RWPE2 (cell line): ENCODE measurements at regions not wholly inside any gene's neighbourhood (a gene's known extent, or its start where the extent isn't known, plus 50 kb on each side); places are given as distances from the start of the nearest gene placed in this dataset.

ENCODE experiments used
- ATAC-seq: fragments of 200-7000 bp; cut with Tn5 transposase; 3 replicates; pipeline ENCODE4 v1.9.1; 2021; ENCODE audit warnings: low read depth
- DNase-seq: peaks from one replicate; pipeline ENCODE4 v3.0.0-alpha.2; 2020; ENCODE audit warnings: low spot score
- H3K27ac ChIP-seq: fragments of 450-650 bp; 2 replicates; pipeline ENCODE4 v1.5.1; 2017; ENCODE audit warnings: mild to moderate bottlenecking; ENCODE audit not compliant: poor library complexity, severe bottlenecking
- H3K27me3 ChIP-seq: fragments of 250-450 bp; sonication (Bioruptor Pico); 2 replicates; pipeline ENCODE4 v1.5.1; 2021; ENCODE audit warnings: mild to moderate bottlenecking, moderate library complexity; ENCODE audit not compliant: insufficient read depth, poor library complexity, severe bottlenecking
- H3K36me3 ChIP-seq: fragments of 250-450 bp; sonication (Bioruptor Pico); 2 replicates; pipeline ENCODE4 v1.5.1; 2020; ENCODE audit warnings: low read depth, mild to moderate bottlenecking, moderate library complexity
- H3K4me1 ChIP-seq: fragments of 250-450 bp; sonication (Bioruptor Pico); 2 replicates; pipeline ENCODE4 v1.5.1; 2021; ENCODE audit warnings: mild to moderate bottlenecking, moderate library complexity; ENCODE audit not compliant: insufficient read depth, poor library complexity, severe bottlenecking
- H3K4me3 ChIP-seq: fragments of 250-450 bp; sonication (Bioruptor Pico); 2 replicates; pipeline ENCODE4 v1.5.1; 2021; ENCODE audit warnings: mild to moderate bottlenecking, moderate library complexity; ENCODE audit not compliant: severe bottlenecking
- H3K9me3 ChIP-seq: fragments of 250-450 bp; sonication (Bioruptor Pico); 2 replicates; pipeline ENCODE4 v1.5.1; 2021; ENCODE audit warnings: mild to moderate bottlenecking, moderate library complexity; ENCODE audit not compliant: severe bottlenecking
- TF ChIP-seq, protein P1 (sequence below): fragments of 450-650 bp; IDR thresholded peaks from one replicate; pipeline ENCODE4 v1.5.1; 2017; ENCODE audit warnings: mild to moderate bottlenecking, moderate library complexity; ENCODE audit not compliant: poor library complexity, severe bottlenecking

DNA sequence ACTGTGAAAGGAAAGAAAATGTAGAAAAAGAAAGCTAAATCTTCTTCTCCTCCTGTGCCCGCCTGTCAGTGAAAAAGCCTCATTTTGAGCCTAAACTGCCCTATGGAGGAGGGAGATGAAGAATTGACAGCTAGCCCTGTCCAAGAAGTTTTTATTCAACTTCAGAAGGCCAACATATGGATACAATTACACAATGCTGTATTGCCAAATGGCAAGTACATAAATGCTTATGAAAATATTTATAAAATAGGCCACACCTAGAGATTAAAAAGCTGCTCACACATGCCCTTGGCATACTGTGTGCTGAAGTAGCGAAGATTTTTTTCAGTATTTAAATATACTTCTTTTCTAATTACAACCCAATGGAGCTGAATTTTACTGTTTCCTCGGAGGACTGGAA lies 65.1 kb upstream of the NEBL start:
- Histone ChIP-seq H3K9me3 (no peaks in the 10 kb centered on the region), H3K27me3 (no peaks in the 10 kb centered on the region), H3K36me3 (no peaks in the 10 kb centered on the region), H3K27ac (no peak overlapping the region), H3K4me1 (peaks cover 11% of the 10 kb centered on the region), H3K4me3 (no peak overlapping the region)
- DNase-seq (no peak), ATAC-seq (peak; percentile 36; the same call in 2 of the 3 replicates)
- TF ChIP-seq, protein P1, sequence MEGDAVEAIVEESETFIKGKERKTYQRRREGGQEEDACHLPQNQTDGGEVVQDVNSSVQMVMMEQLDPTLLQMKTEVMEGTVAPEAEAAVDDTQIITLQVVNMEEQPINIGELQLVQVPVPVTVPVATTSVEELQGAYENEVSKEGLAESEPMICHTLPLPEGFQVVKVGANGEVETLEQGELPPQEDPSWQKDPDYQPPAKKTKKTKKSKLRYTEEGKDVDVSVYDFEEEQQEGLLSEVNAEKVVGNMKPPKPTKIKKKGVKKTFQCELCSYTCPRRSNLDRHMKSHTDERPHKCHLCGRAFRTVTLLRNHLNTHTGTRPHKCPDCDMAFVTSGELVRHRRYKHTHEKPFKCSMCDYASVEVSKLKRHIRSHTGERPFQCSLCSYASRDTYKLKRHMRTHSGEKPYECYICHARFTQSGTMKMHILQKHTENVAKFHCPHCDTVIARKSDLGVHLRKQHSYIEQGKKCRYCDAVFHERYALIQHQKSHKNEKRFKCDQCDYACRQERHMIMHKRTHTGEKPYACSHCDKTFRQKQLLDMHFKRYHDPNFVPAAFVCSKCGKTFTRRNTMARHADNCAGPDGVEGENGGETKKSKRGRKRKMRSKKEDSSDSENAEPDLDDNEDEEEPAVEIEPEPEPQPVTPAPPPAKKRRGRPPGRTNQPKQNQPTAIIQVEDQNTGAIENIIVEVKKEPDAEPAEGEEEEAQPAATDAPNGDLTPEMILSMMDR = no peak

DNA sequence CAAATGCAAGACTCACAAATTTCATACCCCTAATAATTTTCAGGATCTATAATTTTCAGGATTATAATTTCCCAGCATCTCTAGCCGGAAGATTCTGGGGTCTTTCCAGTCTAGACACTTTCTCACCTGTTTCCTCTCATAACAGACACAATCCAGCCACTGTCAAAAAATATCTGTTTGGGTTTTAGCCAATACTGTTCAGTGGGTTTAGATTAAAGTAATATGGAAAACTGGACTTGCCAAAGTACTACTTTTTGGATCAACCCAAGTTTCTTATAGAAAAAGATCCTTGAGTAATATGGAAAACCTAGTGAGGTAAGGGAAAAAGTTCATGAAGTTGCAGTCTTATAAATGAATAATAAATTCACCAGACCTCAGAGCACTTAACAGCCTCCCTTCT lies 62.1 kb upstream of the NEBL start:
- Histone ChIP-seq H3K4me1 (peaks cover 11% of the 10 kb centered on the region), H3K9me3 (no peaks in the 10 kb centered on the region), H3K4me3 (no peak overlapping the region), H3K36me3 (no peaks in the 10 kb centered on the region), H3K27me3 (no peaks in the 10 kb centered on the region), H3K27ac (no peak overlapping the region)
- no peak for DNase-seq
- ATAC-seq = no peak
- TF ChIP-seq, protein P1 = no peak

DNA sequence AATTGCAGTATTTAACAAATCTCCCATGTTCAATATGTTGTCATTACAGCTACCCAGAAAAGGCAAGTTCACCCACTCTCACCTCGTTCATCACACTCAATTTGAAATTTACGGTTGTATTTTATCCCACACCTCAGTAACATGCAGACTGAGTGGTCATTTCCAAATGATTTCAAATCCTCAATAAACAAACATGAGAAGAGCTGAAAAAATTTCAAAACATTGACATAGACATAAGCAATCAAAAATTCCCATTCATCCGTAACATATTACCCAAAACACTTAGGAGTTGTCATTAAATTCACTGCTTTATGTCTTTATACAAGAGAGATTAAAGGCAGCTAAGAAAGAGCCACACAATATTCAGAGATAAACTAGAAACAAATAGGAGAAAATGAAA lies 61.7 kb upstream of the NEBL start:
- no peak overlapping the region for H3K4me3 ChIP-seq
- no peaks in the 10 kb centered on the region for H3K27me3 ChIP-seq
- no peaks in the 10 kb centered on the region for H3K36me3 ChIP-seq
- no peak for DNase-seq
- H3K9me3 ChIP-seq = no peaks in the 10 kb centered on the region
- H3K4me1 ChIP-seq = peaks cover 11% of the 10 kb centered on the region
- no peak overlapping the region for H3K27ac ChIP-seq
- TF ChIP-seq, protein P1 = no peak
- no peak for ATAC-seq

DNA sequence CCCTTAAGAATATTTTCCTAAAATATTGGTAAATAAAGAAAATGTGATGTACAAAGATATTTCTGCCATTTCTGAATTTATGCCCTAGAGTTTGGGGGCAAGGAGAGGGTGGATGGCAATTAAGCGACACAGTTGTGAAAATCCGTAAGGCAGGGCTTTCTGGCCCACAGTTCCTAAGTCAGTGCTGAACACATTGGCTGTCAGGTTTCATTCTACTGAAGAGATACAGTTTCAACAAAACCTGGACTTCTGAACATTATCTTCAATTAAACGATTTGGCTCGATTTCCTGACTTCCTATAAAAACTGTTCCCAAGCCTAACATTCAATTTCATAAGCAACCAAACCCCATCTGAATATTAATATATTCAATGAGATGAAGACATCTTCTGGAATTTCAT lies 61.1 kb upstream of the NEBL start:
- H3K27me3 ChIP-seq = no peaks in the 10 kb centered on the region
- TF ChIP-seq, protein P1 = no peak
- no peaks in the 10 kb centered on the region for H3K9me3 ChIP-seq
- ATAC-seq (no peak), DNase-seq (no peak)
- H3K4me1 ChIP-seq = peaks cover 11% of the 10 kb centered on the region
- H3K4me3 ChIP-seq = no peak overlapping the region
- H3K36me3 ChIP-seq = no peaks in the 10 kb centered on the region
- H3K27ac ChIP-seq = no peak overlapping the region

DNA sequence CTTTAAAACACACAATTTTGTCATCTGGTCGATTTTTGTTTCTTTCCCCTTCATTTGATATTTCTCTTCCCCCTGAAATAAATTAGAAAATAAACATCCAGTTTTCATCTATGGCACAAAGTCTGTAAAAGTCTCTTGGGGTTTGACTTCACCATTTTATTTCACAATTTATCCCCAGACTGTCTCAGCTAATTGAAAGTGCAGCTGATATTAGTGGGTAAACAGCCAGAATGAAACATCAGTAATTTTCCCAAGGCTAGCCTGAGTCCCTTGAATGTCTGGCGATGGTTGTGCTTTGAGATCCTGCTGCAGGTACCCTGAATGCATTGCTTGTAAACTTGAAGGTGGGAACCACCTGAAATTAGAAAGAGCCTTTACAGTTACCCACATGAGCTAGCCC lies 60.6 kb upstream of the NEBL start:
- Histone ChIP-seq H3K27me3 (no peaks in the 10 kb centered on the region), H3K4me3 (no peak overlapping the region), H3K36me3 (no peaks in the 10 kb centered on the region), H3K4me1 (peaks cover 11% of the 10 kb centered on the region), H3K27ac (no peak overlapping the region), H3K9me3 (no peaks in the 10 kb centered on the region)
- TF ChIP-seq, protein P1 = no peak
- ATAC-seq (no peak), DNase-seq (no peak)
